ENCODE measurements at regions not wholly inside any gene's neighbourhood (a gene's known extent, or its start where the extent isn't known, plus 50 kb on each side); places are given as distances from the start of the nearest gene placed in this dataset.

- POLR2A ChIA-PET: no interaction called here
- H3K4me1 Mint-ChIP-seq (ENCODE audit: low read depth): no peaks in the 10 kb centered on the region
- H3K4me3 Mint-ChIP-seq: no peak overlapping the region
- DNase-seq (no peak), ATAC-seq (no peak)
- H3K9me3 Mint-ChIP-seq (ENCODE audit: insufficient read depth): no peaks in the 10 kb centered on the region
- CTCF ChIA-PET: no interaction called here
- H3K36me3 Mint-ChIP-seq (ENCODE audit: low read depth): no peaks in the 10 kb centered on the region
- no peaks in the 10 kb centered on the region for H3K27me3 Mint-ChIP-seq (ENCODE audit: low read depth)
- H3K27ac Mint-ChIP-seq: no peak overlapping the region
Measured at GRCh38 chr12:115489253-115489652, 788.2 kb downstream of the MED13L start.

GRCh38 chr12:115485967-115486366, 791.5 kb downstream of the MED13L start:
- H3K4me3 Mint-ChIP-seq: no peak overlapping the region
- H3K27me3 Mint-ChIP-seq (ENCODE audit: low read depth): no peaks in the 10 kb centered on the region
- H3K9me3 Mint-ChIP-seq (ENCODE audit: insufficient read depth): no peaks in the 10 kb centered on the region
- DNase-seq (no peak), ATAC-seq (no peak)
- H3K4me1 Mint-ChIP-seq (ENCODE audit: low read depth): no peaks in the 10 kb centered on the region
- CTCF ChIA-PET: no interaction called here
- POLR2A ChIA-PET: no interaction called here
- no peak overlapping the region for H3K27ac Mint-ChIP-seq
- H3K36me3 Mint-ChIP-seq (ENCODE audit: low read depth): no peaks in the 10 kb centered on the region

- Mint-ChIP-seq H3K4me3 (no peak overlapping the region), H3K4me1 (ENCODE audit: low read depth) (no peaks in the 10 kb centered on the region), H3K27me3 (ENCODE audit: low read depth) (no peaks in the 10 kb centered on the region), H3K9me3 (ENCODE audit: insufficient read depth) (no peaks in the 10 kb centered on the region), H3K36me3 (ENCODE audit: low read depth) (no peaks in the 10 kb centered on the region), H3K27ac (no peak overlapping the region)
- no peak for ATAC-seq
- CTCF ChIA-PET: no interaction called here
- no peak for DNase-seq
- POLR2A ChIA-PET: no interaction called here
Measured at GRCh38 chr12:115485503-115485902, 792.0 kb downstream of the MED13L start.

DNA sequence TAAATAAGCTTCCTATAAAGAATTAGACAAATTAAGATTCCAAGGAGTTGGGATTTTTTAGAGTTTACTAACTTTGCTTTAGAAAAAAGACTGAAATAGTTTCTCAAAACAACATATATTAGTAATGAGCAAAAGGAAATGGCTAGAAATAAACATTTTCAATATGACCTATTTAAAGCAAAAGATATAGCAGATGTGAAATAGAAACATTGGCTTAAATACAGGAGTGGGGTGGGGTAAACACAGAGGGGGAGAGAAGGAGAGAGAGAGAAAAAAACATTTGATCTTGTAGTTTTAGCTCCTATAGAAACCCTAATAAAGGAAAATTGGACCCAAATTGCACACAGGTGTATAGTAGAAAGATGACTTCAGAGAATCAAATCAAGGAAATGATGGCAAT, 794.5 kb downstream of the MED13L start:
- CTCF ChIA-PET: no interaction called here
- POLR2A ChIA-PET: no interaction called here
- Mint-ChIP-seq H3K9me3 (ENCODE audit: insufficient read depth) (no peaks in the 10 kb centered on the region), H3K4me1 (ENCODE audit: low read depth) (no peaks in the 10 kb centered on the region), H3K36me3 (ENCODE audit: low read depth) (no peaks in the 10 kb centered on the region), H3K4me3 (no peak overlapping the region), H3K27me3 (ENCODE audit: low read depth) (no peaks in the 10 kb centered on the region), H3K27ac (no peak overlapping the region)
- DNase-seq (no peak), ATAC-seq (no peak)

GRCh38 chr12:115481141-115481540, 796.4 kb downstream of the MED13L start:
- H3K4me1 Mint-ChIP-seq (ENCODE audit: low read depth): no peaks in the 10 kb centered on the region
- no peak overlapping the region for H3K27ac Mint-ChIP-seq
- DNase-seq: no peak
- H3K4me3 Mint-ChIP-seq: no peak overlapping the region
- POLR2A ChIA-PET: no interaction called here
- ATAC-seq: no peak
- no peaks in the 10 kb centered on the region for H3K27me3 Mint-ChIP-seq (ENCODE audit: low read depth)
- H3K9me3 Mint-ChIP-seq (ENCODE audit: insufficient read depth): no peaks in the 10 kb centered on the region
- no peaks in the 10 kb centered on the region for H3K36me3 Mint-ChIP-seq (ENCODE audit: low read depth)
- CTCF ChIA-PET: no interaction called here

DNA sequence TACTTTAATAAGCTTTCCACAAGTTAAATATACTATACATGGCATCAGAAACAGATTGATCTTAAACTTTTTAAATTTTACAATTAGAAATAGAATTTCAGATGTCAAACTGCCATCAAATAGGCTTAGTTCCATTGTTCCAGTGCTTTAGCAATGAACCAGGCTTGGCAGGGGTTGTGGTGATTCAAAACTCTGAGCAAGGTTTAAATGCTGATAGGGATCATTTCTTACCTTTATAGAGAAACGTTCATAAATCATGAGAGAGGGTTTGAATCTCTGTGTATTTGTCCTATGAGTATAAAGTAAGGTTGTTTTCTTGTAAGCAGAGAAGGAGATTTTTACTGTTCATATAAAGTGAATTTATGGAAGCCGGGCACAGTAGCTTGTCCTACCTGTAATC, 794.5 kb upstream of the TBX3 start:
- POLR2A ChIA-PET: no interaction called here
- Mint-ChIP-seq H3K27ac (no peak overlapping the region), H3K36me3 (ENCODE audit: low read depth) (no peaks in the 10 kb centered on the region), H3K4me3 (no peak overlapping the region), H3K4me1 (ENCODE audit: low read depth) (no peaks in the 10 kb centered on the region), H3K9me3 (ENCODE audit: insufficient read depth) (no peaks in the 10 kb centered on the region), H3K27me3 (ENCODE audit: low read depth) (no peaks in the 10 kb centered on the region)
- ATAC-seq: no peak
- DNase-seq: no peak
- CTCF ChIA-PET: no interaction called here

- H3K9me3 Mint-ChIP-seq (ENCODE audit: insufficient read depth): no peaks in the 10 kb centered on the region
Measured at GRCh38 chr12:115474539-115475353, 790.8 kb upstream of the TBX3 start.

DNA sequence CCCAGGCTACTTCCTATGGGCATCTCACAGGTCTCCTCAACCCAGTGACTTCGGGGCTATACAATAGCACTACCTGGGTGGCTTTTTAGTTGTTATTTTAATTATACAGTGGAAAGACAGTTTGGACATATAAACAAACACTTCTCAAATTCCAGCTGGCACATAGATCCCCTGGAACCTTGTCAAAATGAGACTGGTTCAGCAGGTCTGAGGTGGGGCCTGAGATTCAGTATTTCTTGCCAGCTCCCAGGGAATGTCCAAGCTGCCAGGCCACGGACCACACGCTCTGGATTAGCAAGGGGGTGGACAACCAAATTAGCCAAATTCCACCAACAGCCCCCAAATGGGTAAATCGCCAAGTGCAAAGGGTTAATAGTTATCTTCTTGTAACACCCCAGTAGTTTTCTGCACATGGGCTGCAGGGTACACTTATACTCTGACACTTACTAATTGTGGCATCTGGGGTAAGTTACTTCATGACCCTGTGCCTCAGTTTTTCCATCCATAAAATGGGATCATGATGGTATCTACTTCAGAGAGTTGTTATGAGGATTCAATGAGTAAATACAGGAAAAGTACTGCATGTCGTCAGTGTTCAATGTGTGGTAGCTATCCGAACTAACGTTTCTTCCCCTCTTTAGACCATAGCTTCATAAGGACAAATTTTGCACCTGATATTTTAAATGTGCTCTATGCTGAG, 789.4 kb upstream of the TBX3 start:
- ChIA-PET POLR2A (no interaction called here), CTCF (no interaction called here)
- H3K4me1 Mint-ChIP-seq (ENCODE audit: low read depth): no peaks in the 10 kb centered on the region
- no peaks in the 10 kb centered on the region for H3K9me3 Mint-ChIP-seq (ENCODE audit: insufficient read depth)
- no peak for ATAC-seq
- no peak overlapping the region for H3K27ac Mint-ChIP-seq
- H3K27me3 Mint-ChIP-seq (ENCODE audit: low read depth): no peaks in the 10 kb centered on the region
- no peak for DNase-seq
- H3K4me3 Mint-ChIP-seq: no peak overlapping the region
- H3K36me3 Mint-ChIP-seq (ENCODE audit: low read depth): no peaks in the 10 kb centered on the region

More at GRCh38 chr12:115474539-115475353, 790.8 kb upstream of the TBX3 start:
- CTCF ChIA-PET: no interaction called here
- H3K27me3 Mint-ChIP-seq (ENCODE audit: low read depth): no peaks in the 10 kb centered on the region
- no peaks in the 10 kb centered on the region for H3K4me1 Mint-ChIP-seq (ENCODE audit: low read depth)
- no peak overlapping the region for H3K4me3 Mint-ChIP-seq
- no peak overlapping the region for H3K27ac Mint-ChIP-seq
- POLR2A ChIA-PET: no interaction called here
- H3K36me3 Mint-ChIP-seq (ENCODE audit: low read depth): no peaks in the 10 kb centered on the region
- ATAC-seq: no peak
- DNase-seq: no peak

GRCh38 chr12:115472852-115473251, 788.9 kb upstream of the TBX3 start:
- CTCF ChIA-PET: no interaction called here
- H3K36me3 Mint-ChIP-seq (ENCODE audit: low read depth): no peaks in the 10 kb centered on the region
- no peaks in the 10 kb centered on the region for H3K4me1 Mint-ChIP-seq (ENCODE audit: low read depth)
- POLR2A ChIA-PET: no interaction called here
- DNase-seq (no peak), ATAC-seq (no peak)
- no peak overlapping the region for H3K4me3 Mint-ChIP-seq
- H3K27ac Mint-ChIP-seq: no peak overlapping the region
- no peaks in the 10 kb centered on the region for H3K27me3 Mint-ChIP-seq (ENCODE audit: low read depth)
- H3K9me3 Mint-ChIP-seq (ENCODE audit: insufficient read depth): no peaks in the 10 kb centered on the region

GRCh38 chr12:115470977-115471376, 787.0 kb upstream of the TBX3 start:
- H3K9me3 Mint-ChIP-seq (ENCODE audit: insufficient read depth): no peaks in the 10 kb centered on the region
- H3K27ac Mint-ChIP-seq: no peak overlapping the region
- no peaks in the 10 kb centered on the region for H3K4me1 Mint-ChIP-seq (ENCODE audit: low read depth)
- DNase-seq (no peak), ATAC-seq (no peak)
- H3K36me3 Mint-ChIP-seq (ENCODE audit: low read depth): no peaks in the 10 kb centered on the region
- ChIA-PET CTCF (no interaction called here), POLR2A (no interaction called here)
- H3K27me3 Mint-ChIP-seq (ENCODE audit: low read depth): no peaks in the 10 kb centered on the region
- no peak overlapping the region for H3K4me3 Mint-ChIP-seq

DNA sequence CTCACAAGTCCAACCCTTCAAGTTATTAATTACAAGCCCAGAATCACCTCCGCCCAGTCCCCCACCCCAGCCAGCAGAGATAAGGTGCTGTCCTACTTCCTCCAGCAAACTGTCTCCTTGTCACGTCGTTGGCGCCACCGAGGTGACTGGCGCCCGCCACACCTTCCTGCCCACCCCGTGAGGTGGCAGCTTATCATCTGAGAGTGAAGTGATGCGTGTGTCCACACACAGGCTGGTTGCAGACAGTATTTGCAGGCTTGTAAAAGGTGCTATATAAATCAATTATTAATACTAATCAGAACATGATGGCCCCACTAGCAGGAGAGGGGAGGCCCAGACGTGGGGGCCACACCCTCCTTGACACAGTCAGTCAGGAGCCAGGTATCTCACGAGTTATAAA, 786.6 kb upstream of the TBX3 start:
- POLR2A ChIA-PET: no interaction called here
- H3K27me3 Mint-ChIP-seq (ENCODE audit: low read depth): no peaks in the 10 kb centered on the region
- no peak overlapping the region for H3K27ac Mint-ChIP-seq
- H3K9me3 Mint-ChIP-seq (ENCODE audit: insufficient read depth): no peaks in the 10 kb centered on the region
- DNase-seq: no peak
- H3K36me3 Mint-ChIP-seq (ENCODE audit: low read depth): no peaks in the 10 kb centered on the region
- CTCF ChIA-PET: no interaction called here
- H3K4me1 Mint-ChIP-seq (ENCODE audit: low read depth): no peaks in the 10 kb centered on the region
- H3K4me3 Mint-ChIP-seq: no peak overlapping the region
- ATAC-seq: no peak

GRCh38 chr12:115468087-115468510, 784.1 kb upstream of the TBX3 start:
- DNase-seq (no peak), ATAC-seq (no peak)
- H3K4me1 Mint-ChIP-seq (ENCODE audit: low read depth): no peaks in the 10 kb centered on the region
- H3K27me3 Mint-ChIP-seq (ENCODE audit: low read depth): no peaks in the 10 kb centered on the region
- no peak overlapping the region for H3K27ac Mint-ChIP-seq
- H3K9me3 Mint-ChIP-seq (ENCODE audit: insufficient read depth): peaks cover 2% of the 10 kb centered on the region
- ChIA-PET CTCF (no interaction called here), POLR2A (no interaction called here)
- no peak overlapping the region for H3K4me3 Mint-ChIP-seq
- no peaks in the 10 kb centered on the region for H3K36me3 Mint-ChIP-seq (ENCODE audit: low read depth)

DNA sequence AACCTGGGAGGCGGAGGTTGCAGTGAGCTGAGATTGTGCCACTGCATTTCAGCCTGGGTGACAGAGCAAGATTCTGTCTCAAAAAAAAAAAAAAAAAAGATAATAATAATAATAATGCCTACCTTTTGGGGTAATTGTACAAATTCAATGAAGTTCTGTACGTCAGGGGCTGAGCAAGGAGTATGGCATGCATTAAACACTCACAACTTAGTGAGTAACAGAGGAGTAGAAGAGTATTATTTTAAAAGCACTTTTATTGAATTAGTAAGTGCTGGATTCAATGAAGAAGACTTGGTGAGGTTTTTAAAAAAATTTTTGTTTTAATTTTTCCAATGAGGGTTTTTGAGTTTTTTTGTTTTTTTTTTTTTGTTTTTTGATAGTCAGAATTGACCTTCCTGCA, 783.6 kb upstream of the TBX3 start:
- Mint-ChIP-seq H3K4me3 (no peak overlapping the region), H3K27ac (no peak overlapping the region), H3K27me3 (ENCODE audit: low read depth) (no peaks in the 10 kb centered on the region), H3K4me1 (ENCODE audit: low read depth) (no peaks in the 10 kb centered on the region), H3K9me3 (ENCODE audit: insufficient read depth) (peaks cover 3% of the 10 kb centered on the region), H3K36me3 (ENCODE audit: low read depth) (no peaks in the 10 kb centered on the region)
- ChIA-PET CTCF (no interaction called here), POLR2A (no interaction called here)
- DNase-seq (no peak), ATAC-seq (no peak)
